HG02970 (cell line): ENCODE measurements at regions not wholly inside any gene's neighbourhood (a gene's known extent, or its start where the extent isn't known, plus 50 kb on each side); places are given as distances from the start of the nearest gene placed in this dataset.

Experiments used
- ATAC-seq: cut with Tn5 transposase; IDR thresholded peaks from one replicate; pipeline ENCODE4 v1.9.1; 2021; ENCODE audit warnings: mild to moderate bottlenecking, moderate library complexity, moderate number of reproducible peaks; ENCODE audit not compliant: unreplicated experiment, low FRiP score

DNA sequence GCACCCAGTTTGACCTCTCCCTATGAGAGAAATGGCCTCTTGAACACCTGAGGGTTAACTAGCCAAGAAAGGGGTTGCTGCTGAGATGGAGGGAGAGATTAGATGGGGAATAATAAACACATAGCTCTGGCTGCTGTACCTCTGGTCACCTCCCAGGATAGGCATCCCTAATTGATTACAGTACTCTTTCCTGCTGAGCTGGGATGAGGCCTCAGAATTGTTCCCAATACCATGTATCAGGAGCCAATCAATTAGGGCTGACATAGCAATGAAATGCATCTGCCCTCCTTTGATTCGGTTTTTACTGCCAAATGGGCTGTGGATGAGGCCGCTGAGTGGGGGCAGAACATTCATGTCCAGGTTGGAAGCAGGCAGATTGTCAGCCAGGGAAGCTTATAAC lies 339.4 kb upstream of the SLCO3A1 start:
- ATAC-seq, result no peak

DNA sequence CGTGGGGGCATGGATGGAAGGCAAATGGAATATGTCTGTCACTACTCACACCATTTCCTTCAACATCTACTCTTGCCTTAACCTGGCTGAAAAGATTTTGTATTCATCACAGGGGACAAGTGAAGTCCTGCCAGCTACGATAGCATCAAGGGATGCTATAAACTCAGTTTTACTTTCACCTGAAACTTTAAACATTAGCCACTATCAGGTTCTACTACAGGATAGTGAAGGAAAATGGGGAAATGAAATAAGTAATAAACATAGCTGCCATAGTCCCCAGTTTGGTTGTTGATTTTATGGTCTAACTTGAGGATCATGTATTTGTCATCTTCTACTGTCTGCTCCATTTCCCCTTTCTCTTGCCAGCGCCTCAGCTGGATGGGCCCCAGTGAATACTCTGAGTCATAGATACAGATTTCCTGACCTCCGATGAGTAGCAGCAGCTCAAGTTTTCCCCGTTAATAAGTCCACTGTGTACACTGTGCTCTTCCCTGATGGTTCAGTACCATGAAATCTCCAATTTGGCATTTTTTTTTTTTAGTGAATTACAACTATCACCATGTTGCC lies 338.2 kb upstream of the SLCO3A1 start:
- ATAC-seq, result no peak

DNA sequence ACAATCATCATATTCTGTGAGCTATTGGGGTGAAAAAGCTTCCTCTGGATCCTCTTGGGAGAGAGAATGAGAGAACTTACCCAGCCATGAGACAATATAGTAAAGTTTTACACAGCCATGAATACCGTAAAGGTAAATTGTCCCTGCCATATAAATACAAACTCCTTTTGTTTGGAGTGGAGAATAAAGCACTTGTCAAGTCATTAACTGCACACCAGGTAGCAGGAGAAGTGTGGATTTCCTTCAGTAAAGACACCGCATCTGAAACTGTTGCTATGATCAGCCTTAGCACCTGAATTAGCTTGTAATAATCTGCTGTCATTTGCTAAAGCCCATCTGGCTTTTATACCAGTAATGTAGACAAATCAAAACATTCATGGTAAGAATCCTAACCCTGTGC lies 336.6 kb upstream of the SLCO3A1 start:
- ATAC-seq, result no peak

DNA sequence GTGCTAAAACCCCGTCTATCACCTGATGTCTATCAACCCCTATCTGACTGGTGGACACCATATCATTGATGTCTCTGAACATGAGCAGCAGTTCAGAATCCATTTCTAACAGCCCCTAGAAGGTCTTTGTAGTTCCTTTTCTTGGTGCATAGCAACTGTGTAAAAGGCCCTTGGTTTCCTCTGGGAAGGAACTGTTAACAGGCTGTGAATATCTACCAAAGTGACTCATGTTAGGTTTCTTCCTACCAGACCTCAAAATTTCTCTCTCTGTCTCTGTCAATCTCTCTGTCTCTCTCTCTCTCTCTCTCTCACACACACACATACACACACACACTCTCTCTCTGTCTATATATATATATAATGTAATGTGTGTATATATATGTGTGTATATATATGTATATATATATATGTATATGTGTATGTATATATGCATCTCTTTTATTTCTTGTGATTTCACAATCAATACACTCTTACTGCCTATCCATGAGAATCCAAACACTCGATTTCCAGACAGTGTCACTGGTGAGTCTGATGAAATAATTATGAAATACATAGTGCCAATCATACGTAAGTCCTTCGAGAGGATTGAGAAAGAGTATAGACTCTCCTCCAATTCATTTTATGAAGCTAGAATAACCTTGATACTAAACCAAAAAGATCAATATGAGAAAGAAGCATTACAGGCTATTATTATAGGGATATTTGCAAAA lies 335.9 kb upstream of the SLCO3A1 start:
- no peak for ATAC-seq

DNA sequence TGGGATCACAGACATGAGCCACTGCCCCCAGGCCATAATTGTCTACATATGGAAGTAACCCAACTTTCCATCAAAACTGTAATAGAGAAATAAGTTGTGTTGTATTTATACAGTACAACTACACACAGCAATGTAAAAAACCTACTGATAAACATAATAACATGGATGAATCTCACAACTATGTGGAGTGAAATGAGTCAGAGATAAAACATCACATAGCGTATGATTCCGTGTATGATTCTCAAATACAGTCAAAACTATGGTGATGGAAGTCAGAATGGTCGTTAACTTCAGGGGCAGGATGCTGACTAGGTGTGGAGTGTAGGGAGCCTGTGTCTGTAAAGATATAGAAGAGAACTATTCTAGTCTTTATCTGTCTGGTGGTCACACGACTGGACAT lies 332.7 kb upstream of the SLCO3A1 start:
- no peak for ATAC-seq

DNA sequence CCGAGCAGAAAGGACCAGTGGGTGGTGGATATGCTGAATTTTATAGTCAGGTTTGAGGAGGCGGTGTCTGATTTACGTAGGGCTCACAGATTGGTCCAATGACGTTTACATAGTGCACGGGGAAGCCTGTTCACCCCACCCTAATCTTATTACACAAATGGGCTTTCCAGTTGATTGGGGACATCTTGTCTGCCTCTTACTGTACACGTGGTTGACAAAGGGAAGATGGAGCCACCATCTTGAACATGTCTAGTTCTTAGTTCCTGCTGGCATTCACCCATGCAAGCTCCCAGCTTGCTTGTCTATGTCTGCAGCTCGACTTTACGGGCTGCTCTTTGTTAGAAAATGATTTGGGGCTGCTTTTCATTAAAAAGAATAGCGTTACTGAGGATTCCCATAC lies 332.0 kb upstream of the SLCO3A1 start:
- no peak for ATAC-seq

DNA sequence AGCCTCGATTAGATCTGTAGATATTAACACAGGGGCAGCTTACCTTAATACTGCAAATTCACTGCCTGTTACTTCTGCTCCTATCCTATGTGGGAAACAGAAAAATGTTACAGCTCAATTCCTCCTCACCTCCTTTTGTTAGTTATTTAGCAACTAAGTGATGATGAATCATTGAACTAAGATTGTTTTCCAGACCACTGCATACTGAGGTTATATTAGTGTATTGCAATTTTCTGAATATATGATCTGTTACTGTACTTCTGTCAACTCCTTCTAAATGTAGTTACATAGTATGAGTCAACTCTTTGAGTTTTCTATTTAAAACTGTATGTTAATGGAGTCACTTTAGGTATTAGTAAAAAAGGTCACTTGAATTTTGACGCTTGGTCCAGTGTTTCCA lies 331.5 kb upstream of the SLCO3A1 start:
- ATAC-seq, result no peak

DNA sequence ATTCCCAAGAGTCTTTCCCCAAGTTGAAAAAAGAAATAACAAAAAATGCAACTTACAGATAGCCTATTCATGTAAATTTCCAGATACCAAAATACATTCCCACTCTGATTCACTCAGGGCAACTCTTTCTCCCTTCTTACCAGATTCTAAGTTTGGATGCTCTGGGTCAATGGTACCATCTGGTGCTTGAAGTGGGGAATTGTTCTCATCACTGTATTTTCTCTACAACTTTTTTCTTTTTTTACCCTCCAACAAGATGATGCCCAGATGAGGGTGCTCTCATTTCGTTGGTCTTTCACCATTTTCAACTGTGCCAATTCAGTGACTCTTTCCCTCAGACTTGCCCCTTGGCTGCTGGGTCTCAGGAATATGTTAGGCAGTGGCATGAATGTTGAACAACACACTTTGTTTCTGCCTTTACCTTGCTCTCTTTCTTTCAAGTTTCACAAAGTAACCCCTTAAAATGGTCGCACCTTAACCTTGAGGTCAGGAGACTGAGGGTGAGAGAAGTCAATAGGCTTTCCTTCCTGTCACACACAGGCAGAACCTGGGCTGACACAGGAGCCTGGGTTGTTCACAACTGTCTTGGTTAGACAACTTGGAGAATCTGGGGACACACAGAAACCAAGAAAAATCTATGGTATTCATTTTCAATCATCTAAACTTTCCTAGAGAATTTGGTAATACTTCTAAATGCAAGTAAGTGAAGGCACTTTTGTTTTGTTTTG lies 330.7 kb upstream of the SLCO3A1 start:
- ATAC-seq, result no peak

DNA sequence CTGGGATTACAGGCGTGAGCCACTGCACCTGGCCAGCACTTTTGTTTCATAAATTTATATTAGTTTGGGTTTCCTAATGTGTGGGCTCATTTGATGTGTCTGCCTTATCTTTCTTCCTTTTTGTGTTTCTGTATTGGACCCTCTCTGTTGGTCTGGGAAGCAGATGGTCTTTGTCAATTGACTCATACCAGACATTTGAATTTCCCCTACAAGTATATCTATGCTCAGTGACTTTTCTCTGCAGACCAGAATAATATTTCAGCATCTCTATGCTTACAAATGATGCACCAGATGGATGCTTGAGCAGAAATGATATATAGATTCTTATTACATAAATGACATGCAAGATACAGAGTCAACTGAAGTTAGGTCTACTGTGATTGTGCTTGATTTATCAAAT lies 329.9 kb upstream of the SLCO3A1 start:
- ATAC-seq, result no peak

DNA sequence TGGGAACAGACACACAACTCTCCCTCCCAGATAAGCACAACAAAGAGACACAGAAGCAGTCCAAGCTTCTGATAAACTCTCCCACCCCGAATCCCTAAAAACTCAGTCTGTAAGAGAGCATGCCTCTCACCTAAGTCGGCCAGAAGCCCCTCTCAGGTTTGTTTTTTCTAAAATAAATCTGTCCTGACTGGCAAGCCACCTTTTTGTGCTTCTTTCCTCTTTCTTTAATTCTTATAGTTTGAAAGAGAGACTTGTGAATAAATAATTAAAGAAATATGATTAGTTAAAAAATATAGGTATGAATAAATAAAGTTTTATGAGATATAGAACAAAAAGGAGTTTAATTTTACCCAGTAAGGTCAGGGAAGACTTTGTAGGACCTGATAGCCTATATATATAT lies 329.0 kb upstream of the SLCO3A1 start:
- ATAC-seq, result no peak

DNA sequence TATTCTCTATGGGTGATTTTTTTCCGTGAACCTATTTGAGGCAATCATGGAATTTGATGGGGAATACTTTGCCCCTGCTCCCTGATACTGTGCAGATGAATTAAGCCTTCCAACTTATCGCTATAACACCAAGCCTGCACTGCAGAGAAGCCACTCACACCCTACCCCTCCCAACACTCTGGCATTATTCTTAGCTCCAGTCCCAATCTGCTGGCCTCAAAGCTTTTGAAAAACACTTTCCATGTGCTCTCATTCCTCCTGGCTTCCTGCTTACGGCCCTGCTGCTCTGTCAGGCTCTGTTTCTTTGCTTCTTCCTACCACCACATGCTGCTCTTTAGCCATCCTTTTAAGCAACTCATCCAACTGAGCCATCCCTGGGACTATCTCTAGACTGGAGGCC lies 327.8 kb upstream of the SLCO3A1 start:
- no peak for ATAC-seq

DNA sequence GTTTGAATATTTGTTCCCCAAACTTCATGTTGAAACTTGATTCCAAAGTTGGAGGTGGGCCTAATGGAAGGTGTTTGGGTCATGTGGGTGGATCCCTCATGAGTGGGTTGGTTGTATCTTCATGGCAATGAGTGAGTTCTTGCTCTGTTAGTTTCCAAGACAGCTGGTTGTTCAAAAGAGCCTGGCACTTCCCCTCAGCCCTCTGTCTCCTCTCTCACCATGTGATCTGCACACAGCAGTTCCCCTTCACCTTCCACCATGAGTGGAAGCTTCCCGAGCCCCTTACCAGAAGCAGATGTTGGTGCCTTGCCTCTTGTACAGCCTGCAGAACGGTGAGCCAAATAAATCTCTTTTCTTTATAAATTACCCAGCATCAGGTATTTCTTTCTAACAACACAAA lies 327.1 kb upstream of the SLCO3A1 start:
- ATAC-seq, result no peak

DNA sequence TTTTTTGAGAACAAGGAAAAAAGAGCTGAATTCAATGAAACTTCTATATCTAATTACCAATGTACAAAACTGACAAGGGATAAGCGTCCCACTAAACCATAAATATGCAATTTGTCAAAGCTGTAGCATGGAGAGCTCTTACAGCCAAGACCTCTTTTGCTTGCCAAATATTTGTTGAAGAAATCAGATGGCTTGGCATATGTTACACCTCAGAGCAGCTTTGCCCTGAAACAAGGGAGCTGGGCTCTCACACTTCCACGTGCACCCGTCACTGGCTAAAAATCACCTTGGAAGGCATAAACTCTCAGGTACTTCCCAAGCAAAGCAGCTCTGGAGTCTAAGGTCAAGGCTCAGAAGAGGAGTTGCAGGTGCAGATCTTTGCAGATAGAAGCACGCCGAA lies 324.7 kb upstream of the SLCO3A1 start:
- no peak for ATAC-seq

DNA sequence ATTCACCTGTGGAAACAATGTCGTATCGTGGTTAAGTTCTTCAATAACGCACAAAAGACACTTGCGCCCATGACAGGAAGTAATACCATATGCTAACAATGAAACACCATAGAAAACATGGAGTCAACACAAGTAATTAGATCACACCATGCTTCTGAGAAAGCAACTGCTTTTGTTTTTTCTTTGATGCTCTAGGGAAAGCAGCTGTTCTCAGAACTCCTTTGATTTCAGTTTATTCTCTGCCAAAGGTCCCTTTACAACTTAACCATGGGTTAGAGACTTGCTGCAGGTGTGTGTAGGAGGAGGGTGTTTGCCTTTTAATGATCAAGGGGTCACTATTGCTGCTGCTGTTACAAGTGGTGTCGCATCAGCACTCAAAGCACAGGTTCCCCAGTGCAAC lies 324.0 kb upstream of the SLCO3A1 start:
- no peak for ATAC-seq

DNA sequence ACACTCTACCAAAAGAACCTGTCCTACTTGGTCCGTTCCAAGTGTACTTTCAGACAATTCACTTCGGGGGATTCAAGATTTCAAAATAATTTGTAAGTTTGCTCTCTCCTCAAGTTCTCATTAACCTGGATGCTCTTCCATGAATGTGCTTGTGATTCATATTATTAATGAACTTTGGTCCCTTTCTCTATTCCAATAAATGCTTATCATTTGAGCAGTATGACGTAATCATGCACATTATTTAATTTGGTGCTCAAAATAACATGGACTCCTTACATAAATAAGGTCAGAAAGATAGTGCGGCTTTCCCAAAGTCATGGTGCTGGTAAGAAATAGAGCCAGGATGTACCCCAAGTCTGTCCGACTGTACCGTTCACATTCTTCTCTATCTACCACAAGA lies 323.2 kb upstream of the SLCO3A1 start:
- no peak for ATAC-seq

DNA sequence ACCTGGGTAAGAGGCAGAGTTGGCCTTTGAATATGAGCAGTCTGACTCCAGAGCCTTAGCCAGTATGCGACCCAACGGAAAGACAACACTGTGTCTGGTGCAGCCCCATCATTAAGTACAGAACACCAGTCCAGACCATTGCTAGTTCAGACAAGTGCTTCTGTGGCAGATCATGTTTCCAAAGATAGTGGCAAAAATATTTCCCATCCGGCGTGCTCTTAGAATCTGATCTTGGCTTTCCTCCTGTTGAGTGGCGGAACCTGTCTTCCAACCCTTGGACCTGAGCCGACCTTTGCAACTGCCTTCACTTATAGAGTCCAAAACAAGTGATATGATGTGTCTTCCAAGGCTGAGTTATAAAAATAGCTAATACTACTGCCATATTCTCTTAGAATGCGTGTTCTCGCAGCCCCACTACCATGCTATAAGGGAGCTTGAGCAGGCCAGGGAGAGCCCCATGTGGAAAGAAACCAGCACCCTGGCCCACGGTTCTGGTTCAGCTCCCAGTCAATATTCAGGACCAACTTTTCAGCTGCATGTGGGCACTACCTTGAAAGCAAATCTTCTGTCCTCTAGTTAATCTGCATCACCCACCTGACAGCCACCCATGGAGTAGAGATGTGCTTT lies 322.4 kb upstream of the SLCO3A1 start:
- no peak for ATAC-seq

DNA sequence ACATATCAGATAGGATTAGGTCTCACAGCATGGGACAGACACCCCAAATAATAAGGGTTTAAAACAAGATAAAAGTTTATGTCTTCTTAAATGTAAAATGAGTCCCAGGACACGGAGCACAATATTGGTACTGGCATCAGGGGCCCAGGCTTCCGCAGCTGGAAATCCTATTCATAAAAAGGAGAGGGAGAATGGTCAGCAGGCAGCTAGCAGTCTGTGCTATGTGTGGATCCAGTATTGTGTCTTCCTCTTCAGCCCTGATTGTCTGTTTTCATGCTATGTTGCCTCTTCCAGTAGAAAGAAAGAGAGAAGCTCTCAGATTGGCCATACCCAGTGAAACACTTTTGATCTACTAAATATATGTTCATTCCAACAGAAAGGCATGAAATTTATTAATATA lies 319.3 kb upstream of the SLCO3A1 start:
- ATAC-seq, result no peak

DNA sequence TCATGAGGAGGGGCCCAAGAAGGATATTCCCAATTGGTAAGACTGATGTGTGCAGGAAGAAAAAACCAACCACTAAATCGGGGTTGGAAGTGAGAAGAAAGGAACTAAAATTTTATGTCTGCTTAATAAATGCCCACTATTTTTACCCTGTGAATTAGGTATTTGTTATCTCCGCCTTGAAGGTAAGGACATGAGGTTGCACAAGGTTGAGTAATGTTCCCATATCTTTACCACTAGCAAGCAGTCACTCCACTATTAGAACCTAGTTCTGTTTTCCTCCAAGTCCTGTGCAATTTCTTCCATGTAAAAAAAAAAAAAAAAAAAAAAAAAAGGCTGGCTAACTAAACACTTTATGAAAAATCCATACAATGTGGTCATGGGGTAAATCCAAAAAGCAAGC lies 318.5 kb upstream of the SLCO3A1 start:
- ATAC-seq, result no peak

DNA sequence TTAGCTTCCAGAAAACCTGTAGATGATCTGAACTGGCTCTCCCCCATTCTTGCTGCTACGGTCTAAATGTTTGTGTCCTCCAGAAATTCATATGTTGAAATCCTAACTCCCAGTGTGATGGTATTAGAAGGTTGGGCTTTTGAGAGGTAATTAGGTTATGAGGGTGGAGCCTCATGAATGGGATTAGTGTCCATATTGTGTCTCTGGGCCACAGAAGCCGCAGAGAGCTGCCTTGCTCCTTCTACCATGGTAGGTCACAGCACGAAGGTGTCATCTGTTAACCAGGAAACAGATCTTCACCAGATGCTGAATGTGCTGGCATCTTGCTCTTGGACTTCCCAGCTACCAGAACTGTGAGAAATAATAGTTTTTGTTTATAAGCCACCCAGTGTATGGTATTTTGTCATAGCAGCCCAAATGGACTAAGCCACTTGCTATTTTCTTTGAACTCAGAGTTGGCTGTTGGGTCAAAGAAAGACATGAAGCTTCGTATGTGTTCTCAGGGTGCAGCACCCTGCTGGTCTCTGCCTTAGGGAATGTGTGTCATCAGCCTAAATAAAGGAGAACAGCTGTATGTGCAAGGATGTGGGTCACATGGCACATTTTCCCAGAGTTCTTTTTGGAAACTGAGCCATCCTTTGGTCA lies 317.5 kb upstream of the SLCO3A1 start:
- ATAC-seq, result no peak

DNA sequence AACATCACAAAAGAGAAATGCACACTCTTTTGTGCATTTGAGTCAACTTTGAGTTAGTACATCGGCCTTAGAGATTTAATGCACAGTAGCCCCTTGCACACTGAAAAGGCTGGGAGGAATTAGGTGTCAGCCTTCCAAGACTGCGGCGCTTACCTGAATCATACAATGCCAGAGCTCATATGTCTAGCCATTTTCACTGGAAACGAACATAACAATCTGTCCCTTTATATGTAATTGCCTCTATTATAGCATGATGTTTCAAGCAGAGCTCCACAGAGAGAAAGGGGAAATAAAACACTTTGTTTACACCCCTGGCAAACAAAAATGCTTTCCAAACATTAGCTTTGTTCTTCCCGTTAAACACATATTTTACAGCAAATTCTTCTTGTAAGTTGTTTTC lies 315.7 kb upstream of the SLCO3A1 start:
- ATAC-seq, result no peak

DNA sequence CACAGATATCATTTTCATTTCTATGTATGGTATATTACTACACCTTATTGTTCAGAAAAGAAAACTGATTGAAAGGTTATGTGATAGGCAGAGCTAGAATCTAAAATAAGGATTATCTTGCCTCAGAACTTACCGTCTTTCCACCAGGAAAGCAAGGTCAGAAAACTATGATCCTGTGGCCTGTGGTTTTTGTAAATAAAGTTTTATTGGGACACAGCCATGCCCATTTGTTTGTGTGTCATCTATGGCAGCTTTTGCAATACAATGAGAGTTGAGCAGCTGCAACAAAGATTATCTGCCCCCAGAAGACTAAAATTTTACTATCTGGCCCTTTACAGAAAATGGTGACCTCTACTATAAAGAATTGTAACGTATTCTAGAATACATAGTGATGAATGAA lies 314.7 kb upstream of the SLCO3A1 start:
- ATAC-seq, result no peak
